ENCODE measurements at regions not wholly inside any gene's neighbourhood (a gene's known extent, or its start where the extent isn't known, plus 50 kb on each side); places are given as distances from the start of the nearest gene placed in this dataset.

DNA sequence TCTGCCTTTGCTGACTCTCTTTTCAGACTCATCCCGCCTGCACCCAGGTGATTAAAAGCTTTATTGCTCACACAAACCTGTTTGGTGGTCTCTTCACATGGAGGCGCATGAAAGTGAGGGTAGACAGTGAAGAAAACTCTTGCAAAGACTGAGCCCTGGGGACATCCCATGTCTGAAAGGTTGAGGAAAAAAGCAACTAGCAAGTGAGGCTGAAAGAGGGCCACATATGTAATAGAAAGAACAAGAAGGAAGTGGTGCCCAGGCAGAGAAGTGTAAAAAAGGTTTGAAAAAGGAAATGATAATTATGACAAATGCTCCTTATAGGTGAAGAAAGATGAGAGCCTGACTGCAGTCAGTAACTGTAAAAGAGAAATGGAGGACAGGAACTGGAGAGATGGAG, 115.9 kb upstream of the NEK7 start:
- no peak for FAIRE-seq

DNA sequence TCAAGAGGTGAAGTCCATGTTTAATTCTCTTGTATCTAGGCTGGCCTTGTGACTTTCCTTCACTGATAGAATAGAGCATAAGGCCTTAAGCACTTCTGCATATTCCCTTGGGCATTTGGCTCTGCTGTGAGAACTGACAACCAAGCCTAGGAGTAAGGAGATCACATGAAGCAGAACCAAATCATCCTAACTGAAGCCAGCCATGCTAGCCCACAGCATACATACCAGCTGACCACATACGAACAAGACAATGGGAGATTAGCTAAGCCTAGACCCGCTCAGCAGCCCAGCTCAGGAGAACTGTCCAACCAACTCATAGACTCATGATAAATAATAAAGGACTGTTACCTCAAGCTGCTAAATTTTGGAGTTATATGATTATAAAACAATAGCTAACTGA, 114.6 kb upstream of the NEK7 start:
- FAIRE-seq = no peak

DNA sequence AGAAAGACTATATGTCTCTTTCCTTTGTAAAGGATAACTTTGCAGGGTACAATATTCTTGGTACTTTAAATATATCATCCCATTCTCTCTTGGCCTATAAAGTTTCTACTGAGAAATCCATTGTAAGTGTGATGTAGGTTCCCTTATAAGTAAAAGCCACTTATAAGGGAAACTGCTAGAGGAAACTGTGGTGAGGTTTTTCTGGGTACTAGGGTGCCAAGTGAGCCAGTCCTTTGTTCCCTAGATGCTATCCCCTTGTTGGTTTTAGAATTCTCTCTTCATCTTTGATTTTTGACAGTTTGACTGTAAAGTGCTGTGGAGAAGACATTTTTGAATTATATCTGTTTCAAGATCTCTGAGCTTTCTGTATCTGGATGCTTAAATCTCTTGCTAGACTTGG, 108.9 kb upstream of the NEK7 start:
- no peak for FAIRE-seq

DNA sequence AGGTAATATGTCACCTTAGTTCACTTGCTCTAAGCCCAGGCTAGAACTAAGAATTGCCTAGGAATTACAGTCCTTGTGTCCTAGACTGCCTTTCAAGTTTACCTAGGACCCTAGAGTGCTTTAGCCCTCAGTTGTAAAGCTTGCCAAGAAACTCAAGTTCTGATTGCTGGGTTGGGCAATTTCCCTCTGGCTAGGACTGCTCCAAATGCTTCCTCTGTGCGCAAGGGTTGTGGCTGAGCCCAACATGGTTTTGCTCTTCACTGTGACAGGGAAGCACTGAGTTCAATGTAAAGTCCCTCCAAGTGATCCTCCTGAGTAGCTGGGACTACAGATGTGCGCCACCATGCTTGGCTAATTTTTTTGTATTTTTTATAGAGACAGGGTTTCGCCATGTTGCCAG, 102.3 kb upstream of the NEK7 start:
- no peak for FAIRE-seq

DNA sequence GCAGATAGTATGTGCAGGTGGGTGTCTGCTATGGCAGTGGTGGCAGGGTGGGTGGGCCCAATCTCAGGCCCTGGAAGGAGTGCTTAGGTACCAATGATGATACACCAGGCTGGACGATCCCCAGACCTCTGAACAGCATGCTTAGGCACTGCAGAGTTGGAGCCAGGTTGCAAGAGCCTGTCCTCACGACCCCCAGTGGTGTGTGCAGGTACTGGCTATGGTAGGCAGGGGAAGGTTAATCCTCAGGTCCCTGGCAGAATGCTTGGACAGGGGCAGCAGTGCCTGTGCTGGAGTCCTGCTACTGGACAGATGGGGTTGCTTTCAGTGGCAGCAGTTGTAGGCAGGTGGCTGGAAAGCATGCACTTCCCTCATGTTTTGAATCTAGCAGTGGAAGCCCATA, 100.5 kb upstream of the NEK7 start:
- FAIRE-seq = no peak

DNA sequence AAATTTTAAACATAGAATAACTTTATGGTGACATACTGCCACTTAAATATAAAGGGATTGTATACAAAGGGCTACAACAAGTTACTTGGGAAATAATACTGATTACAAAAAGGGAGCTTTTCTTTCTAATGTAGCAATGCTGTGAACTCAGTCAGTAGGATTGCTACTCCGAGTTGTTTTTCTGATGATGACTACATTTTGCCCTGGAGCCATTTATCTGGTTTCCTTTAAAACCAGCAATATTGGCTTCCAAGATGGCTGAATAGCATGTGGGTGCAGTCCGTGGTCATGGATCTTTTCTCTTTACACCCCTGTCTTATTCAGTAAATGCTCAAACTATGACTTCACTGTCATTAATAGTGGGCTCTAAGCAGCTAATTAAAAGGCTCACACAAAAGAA, 92.6 kb upstream of the NEK7 start:
- FAIRE-seq = no peak

DNA sequence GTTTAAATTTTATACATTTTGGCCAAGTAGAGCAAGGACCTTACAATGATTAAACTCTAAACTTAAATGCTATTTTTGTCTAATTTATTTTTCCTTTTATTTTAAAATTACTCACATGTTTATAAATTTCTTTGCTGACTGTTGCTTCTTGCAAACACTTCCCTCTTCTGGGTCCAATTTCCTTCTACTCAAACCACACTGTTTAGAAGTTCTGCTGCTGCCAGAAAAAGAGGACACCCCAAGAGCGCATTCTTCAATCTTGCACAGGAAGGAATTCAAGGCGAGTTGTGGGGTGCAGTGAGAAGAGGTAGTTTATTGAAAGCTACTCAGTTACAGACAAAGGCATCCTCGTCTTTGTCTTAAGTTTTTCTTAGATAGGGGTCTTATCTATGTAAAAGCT, 88.5 kb upstream of the NEK7 start:
- no peak for FAIRE-seq

DNA sequence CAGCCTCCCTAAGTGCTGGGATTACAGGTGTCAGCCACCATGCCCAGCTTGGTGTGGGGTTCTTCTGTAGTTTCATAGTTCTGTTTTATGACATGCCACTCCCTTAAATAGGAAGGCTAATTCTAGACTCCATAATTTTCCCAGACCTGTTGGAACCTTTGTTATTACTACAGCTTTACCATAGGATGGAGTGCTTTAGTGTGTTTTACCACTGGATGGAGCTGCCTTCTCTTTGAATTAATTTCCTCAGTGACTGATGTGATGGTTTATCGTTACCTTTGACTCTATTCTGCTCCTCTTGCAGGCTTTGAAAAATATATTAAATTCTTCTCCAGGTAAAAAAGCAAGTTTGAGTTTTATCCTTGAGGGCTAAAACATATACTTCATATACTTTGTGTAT, 84.6 kb upstream of the NEK7 start:
- FAIRE-seq = no peak

DNA sequence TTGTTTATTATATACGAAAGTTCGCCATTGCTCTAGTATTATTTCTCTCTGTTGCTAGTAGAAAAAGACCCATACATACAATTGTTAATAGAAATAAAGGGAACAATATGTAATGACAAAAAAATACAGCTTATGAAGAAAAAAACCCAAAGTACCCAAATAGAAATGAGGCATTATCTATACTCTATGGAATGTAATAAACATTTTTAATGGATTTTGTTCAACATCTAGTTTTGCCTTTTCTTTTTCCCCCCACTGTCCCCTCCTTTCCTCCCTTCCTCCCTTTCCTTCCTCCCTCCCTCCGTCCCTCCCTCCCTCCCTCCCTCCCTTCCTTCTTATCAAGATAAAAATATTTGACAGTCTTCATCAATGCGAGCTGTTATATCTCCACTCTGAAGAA, 81.5 kb upstream of the NEK7 start:
- no peak for FAIRE-seq

DNA sequence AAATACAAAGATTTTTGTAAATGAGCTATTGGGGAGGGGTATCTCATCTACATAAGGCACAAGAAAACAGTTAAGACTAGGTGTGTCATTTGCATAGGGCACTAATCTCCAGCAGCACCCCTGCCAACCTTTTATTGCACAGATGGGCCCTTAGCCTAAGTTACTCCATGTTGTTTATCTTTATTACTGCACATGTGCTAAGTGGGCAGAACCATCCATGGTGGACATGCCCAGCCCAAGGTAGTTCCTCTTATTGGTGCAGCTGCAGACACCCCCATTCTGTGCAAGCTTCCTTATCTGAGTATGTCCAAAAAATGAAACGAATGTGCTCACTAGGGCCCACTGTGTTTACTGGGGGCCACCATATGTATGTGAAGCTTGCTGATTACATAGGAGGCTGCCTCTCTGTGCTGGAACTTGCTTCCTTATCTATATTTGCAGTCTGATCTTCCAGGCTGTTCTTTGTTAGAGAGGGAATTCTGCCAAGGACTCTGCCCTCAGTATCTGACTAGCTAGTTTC, 77.3 kb upstream of the NEK7 start:
- FAIRE-seq = no peak

DNA sequence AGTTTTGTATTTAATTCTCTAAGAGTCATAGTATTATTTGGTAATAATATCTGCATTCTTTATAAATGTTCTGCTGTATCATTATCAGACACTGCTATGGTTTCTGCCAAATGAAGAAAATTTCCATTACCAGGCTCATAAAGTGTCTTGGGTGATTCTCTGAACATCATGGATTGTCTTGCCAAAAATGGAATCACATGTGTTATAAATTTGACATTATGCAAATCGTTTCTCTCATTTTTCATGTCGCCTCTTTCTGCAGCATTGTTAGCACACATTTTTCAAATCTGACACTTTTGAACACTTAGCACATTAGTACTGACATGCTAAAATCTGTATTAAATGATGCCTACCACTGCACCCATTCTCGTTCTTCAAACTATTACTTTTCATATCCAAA, 74.2 kb upstream of the NEK7 start:
- FAIRE-seq = no peak

DNA sequence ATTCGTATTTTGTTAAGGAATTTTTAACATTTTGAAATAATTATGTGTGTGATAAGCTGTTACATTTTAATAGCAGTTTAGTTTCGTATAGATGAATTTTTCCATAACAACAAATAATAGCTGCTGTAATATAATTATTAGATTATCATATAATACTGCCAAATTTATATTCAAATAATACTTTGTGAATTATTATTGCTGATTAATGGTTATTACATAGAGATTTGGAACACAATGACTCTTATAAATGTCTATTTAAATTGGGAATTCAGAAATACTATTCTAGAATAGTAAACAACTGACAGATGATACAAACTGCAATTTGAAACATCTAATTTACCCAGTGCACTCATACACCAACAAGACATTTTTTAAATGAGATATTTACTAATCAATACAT, 73.2 kb upstream of the NEK7 start:
- peak; percentile 53 for FAIRE-seq

DNA sequence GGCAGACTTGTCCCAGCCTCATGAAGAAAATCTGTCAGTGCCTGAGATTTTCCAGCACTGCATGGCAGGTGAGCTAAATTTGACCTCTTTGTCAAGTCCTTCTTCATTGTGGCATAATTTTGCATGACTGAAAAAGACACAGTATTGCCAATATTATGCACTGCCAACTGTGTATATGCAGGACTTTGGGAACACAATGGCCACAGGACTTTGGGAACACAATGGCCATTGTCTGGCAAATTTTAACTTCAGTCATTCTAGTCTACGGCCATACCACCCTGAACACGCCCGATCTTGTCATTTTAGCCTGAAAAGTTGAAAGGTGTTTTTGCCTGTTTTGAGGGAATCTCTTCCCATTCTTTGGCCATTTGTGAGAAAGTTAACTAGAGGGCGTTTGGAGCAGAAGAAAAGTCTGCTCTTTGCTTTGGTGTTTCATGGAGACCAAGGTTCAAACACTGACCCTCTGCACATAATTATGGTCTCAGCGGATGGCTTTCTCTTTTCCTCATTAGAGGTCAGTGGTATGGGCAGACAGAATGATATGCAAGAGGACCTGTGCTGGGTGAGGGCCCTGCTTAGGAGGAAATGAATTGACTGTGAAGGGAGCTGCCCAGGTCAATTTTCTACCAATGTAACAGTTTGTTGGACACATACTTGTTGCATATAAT, 72.4 kb upstream of the NEK7 start:
- FAIRE-seq = no peak

DNA sequence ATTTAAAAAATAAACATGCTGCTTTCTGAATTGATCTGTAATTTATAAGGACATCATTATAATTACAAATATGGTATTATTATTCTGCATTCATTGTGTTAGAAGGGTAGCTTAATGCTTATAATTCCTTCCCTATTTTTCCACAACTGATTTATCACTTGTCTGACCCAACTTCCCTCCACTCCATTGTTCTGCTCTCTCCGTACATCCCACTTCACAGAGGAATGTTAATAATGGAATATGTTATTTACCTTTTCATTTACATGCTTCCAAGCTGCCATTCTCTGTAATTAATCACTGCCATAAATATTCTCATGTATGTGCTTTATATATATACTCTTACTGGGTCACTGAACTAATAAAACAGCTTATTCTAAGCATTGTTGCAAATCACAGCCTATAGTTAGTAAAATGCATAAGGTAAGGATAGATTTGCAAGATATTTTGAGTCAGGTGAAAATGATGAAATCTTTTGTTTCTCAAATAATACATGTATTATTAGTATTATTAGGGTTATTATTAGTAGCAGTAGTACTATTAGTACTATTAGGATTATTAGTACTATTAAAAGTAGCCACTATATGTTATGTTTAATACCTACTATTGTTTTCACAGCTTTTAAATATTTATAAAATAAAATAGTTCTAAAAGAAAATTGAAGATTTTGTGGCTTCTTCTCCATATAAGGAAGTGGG, 70.6 kb upstream of the NEK7 start:
- peak; percentile 23 for FAIRE-seq

DNA sequence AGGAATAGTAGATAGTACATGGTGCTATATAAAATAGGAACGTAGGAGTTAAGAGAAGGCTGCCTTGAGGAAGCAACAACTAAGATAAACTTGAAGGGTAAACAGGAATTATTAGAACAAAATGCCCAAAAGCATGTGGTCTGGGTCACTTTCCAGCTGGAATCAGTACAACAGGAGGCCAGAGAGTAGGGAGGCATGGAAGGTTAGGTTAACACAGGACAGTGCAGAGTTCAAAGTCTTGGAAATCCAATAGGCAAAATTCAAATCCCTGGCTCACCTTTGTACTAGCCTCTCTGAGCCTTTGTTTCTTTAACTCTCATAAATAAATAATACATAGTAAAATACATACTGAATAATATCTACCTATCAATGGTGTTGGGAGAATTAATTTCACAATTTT, 69.0 kb upstream of the NEK7 start:
- no peak for FAIRE-seq

DNA sequence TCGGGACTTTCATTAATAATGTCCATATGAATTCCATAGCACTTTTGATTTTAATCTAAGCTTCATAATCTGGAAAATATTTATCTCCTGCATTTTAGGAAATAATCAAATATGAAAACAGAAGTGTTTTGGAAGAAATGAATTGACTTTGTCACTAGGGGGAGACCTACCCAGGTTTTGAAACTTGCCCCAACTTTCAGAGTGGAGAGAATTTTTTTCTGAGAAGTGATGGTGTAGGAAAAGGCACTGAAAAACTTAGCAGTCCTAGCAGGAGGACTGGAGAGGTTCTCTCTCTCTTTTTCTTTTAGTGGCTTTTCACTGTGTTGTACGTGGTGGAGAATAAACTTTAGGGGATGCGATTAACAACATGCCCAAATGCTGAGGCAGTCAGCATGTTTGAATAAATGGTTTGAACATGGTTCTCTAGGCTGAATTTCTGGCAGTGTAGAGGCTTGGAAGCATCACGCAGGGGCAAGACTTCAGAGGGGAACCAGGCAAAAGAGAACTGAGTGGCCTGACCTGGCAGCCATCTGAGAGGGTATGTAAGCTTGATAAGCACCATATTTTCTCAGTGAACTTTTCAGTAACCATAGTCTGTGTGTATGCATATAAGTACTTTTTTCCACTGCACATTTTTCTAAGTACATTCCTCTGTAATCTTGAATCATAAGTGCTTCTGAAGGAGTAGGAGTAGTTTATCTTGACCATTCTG, 68.3 kb upstream of the NEK7 start:
- no peak for FAIRE-seq

DNA sequence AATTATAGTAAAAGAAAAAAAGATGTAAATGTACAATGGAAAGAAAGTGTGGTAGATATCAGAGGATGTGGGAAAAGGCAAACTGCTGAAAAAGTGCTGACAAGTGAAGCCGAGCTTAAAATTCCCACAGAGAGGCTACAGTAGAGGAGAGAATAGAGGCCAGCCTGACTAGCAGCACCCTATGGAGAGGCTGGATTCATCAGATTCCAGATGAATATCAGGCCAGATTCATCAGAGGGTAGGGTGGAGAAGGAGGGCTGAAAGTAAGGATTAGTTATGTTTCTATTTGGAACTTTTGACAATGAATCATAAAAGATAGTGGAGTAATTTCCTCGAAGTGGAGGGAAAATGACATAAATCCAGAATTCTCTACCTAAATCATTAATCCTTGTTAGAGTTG, 60.4 kb upstream of the NEK7 start:
- FAIRE-seq = no peak

DNA sequence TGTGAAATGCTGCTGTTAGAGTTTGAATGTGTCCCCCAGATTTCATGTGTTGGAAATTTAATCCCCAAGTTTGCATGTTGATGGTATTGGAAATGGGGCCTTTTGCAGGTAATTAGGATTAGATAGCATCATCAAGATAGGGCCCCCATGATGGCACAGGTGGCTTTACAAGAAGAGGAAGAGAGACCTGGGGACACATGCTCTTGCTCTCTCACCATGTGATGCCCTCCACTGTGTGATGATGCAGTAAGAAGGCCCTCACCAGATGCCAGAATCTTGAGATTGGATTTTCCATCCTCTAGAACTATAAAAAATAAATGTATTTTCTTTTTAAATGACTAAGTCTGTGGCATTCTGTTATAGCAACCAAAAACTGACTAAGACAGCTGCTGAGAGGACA, 57.0 kb upstream of the NEK7 start:
- no peak for FAIRE-seq

DNA sequence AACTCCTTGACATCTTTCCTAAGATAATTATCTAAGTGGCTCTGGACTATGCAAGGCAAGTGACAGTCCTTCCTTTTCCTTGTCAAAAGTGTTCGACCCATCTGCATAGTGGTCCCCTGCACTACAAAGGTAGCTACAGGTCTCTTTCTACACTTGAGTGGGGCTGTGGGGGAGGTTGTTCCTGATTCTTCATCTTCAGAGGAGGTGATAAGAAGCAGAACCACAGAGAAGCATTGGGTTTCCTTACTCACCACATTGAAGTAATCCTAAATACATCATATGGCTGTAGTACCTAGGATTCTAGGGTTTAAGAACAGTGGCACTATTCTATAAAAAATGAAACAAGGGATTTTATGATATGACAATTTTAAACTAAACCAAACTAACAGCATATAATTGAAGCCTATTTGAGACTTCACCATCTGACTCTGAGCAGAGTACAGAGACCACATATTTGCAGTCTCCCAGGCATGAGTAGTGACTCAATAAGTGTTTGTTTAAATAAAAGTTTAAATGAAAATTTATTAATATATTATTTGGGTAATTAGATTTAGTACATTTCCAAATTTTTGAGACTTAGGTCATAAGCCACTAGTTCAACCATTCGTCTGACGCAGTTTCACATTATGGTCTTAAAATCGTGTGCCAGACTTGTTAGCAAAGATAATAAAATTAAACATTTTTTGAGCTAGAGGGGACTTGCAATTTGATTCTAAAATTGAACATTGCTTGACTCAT, 54.9 kb upstream of the NEK7 start:
- FAIRE-seq = no peak

DNA sequence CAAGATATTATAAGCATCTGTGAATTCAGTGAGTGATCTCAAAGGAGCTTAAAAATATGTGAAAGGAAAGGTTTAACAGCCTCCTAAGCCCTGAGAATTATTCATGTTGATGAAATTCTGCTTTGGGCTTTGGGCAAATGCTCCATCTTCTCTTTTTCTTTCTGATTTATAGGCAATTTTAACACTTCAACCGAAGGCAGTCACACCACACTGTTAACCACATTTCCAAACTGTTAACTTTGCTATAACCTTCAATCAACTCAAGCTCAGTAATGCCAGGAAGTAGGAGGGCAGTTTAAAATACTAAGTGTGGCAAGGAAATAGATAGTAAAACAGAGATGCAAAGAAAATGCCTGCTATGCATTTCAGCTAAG, 54.4 kb upstream of the NEK7 start:
- no peak for FAIRE-seq

DNA sequence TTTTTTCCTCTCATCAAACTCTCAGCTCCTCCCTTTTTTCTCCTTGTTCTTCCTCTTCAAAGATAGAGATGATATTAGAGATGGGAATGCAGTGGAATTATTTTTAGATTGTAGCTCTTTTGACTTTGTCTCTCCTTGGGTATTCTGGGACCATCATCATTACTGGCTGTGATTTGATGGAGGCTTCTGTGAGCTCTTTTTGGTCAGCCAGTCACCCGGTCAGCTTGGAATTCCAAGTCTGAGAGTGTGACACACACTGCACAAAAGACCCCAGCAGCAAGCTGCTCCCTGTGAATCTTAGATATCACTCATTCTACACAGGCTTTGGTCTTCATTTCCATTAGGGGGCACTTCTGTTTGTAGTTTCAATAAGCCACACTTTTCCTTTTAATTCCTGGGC, 51.6 kb upstream of the NEK7 start:
- FAIRE-seq = no peak

DNA sequence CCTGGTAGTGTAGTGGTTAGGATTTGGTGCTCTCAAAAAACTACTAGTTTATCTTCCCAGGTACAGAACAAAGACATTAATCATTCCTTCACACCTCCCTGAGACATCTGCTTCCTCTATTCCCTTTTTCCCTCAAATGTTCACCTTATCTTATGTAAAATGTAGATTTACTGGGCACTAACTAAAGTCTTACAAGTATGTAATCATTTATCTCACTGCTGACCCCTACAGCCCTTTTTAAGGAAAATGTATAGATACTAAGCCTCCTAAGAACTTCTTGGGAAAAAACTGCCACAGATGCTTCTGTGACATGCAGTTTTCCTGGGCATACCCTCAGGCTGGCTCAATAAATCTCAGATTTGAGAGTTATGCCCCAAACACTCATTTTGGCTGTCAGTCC, 50.8 kb upstream of the NEK7 start:
- FAIRE-seq = no peak
